Stimulated activated naive B cell treated with anti-CD40 and anti-IgM and Interleukin-4, amounts not matched to agents 10 μg/mL and 1 μg/mL and 100 μg/mL, for 72 hours (primary cell): ENCODE measurements at regions not wholly inside any gene's neighbourhood (a gene's known extent, or its start where the extent isn't known, plus 50 kb on each side); places are given as distances from the start of the nearest gene placed in this dataset.
"Not testable (repeated sequence)": the region's sequence is repeated elsewhere in the genome, so short reads cannot be mapped to it uniquely, and the experiment has no call there.

Experiments
- ATAC-seq, 2 donors: fragments of 150-1000 bp; cut with Tn5 transposase; replicated peaks; 2 replicates each; pipeline ENCODE4 v1.10.0; 2021; ENCODE audit warnings: moderate library complexity in 1 of 2
- DNase-seq: peaks from one replicate; pipeline ENCODE4 v3.0.0; 2021
- H3K27ac Mint-ChIP-seq: one replicate; pipeline ENCODE4 v1.8.0; 2022; ENCODE audit warnings: mild to moderate bottlenecking, mixed read lengths
- H3K27me3 Mint-ChIP-seq, 2 donors: one replicate each; pipeline ENCODE4 v1.8.0; 2022; ENCODE audit warnings: mixed read lengths in 2 of 2
- H3K36me3 Mint-ChIP-seq, 2 donors: one replicate each; pipeline ENCODE4 v1.8.0; 2022; ENCODE audit warnings: mixed read lengths in 2 of 2, mild to moderate bottlenecking in 1 of 2
- H3K4me1 Mint-ChIP-seq, 2 donors: one replicate each; pipeline ENCODE4 v1.8.0; 2022; ENCODE audit warnings: mixed read lengths in 2 of 2, mild to moderate bottlenecking in 1 of 2
- H3K4me3 Mint-ChIP-seq, 2 donors: one replicate each; pipeline ENCODE4 v1.8.0; 2022; ENCODE audit warnings: mild to moderate bottlenecking in 2 of 2, mixed read lengths in 2 of 2, moderate library complexity in 1 of 2
- H3K9me3 Mint-ChIP-seq, 2 donors: one replicate each; pipeline ENCODE4 v1.8.0; 2022; ENCODE audit warnings: mixed read lengths in 2 of 2, mild to moderate bottlenecking in 1 of 2

DNA sequence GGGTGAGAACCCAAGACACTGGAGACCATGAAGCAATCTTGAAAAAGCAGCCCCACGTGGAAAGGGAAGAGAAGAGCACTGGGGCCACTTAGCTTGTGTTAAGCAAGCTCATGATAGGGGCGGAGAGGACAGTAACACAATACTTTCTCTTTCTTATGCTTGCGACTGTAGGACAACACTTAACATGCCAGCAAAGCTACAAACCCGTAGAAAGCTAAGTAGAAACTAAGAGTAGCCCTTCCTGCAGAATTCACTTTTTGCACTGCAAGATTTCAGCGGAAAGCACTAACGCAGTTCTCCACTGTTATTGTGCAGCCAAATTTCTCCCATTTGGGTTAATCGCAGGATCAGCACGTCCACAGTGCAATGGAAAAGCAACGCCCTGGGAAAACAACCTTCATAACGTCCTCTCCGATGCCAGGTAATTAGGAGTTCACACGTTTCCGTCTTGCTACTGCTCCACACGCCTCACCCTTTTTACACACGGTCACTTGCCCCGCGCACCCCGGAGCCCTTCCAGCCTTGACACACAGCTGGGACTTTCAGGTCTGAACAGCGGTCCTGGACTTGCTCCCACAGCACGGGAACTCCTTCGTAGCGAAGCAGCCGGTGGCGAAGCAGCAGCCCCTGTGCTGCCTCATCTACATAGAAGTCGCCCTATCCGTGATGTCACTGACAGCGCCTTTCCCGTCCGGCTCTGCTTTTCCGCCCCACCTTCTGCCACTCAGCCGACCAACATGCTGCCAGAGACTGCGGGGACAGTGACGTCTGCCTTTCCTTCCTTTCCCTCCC is 148.6 kb downstream of the PPIAL4G start:
- Mint-ChIP-seq H3K36me3 (peaks cover 3 to 5% of the 10 kb centered on the region in 2 donors), H3K4me1 (peaks cover 15 to 31% of the 10 kb centered on the region in 2 donors), H3K27me3 (peaks cover 10 to 16% of the 10 kb centered on the region in 2 donors), H3K9me3 (no peaks in the 10 kb centered on the region), H3K27ac (peak overlapping the region; percentile 100), H3K4me3 (peak overlapping the region; percentile 90 to 98)
- peak; percentile 88 for DNase-seq
- ATAC-seq = peak; percentile 90 to 91

- Mint-ChIP-seq H3K27me3 (peaks cover 12 to 21% of the 10 kb centered on the region in 2 donors), H3K4me3 (peak overlapping the region; percentile 90 to 98), H3K9me3 (no peaks in the 10 kb centered on the region), H3K27ac (peak overlapping the region; percentile 100), H3K36me3 (peaks cover 3 to 5% of the 10 kb centered on the region in 2 donors), H3K4me1 (peaks cover 17 to 37% of the 10 kb centered on the region in 2 donors)
- peak; percentile 10 to 24 for ATAC-seq
- no peak for DNase-seq
Observed at GRCh38 chr1:148333875-148334338, 149.2 kb downstream of the PPIAL4G start.

DNA sequence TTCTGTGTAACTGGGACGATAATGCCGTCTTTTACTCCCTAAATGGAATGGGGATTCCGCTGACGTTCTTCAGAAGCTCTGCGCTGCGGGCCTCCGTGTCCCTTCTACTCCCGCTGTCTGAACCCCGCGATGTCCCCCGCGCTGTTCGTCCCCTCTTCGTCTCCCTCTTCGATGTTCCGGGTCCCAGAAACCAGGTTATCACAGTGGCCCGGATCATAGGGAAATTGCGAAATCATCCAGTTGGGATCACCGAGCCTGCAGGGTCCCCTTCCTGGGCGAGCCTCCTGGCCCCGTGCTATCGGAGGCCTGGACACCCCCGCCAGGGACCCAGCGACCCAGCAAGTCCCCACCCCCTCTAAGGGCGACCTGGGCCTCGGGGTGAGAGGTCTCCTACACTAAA is 154.2 kb downstream of the PPIAL4G start:
- peaks cover 0 to 2% of the 10 kb centered on the region in 2 donors for H3K9me3 Mint-ChIP-seq
- H3K27ac Mint-ChIP-seq = no peak overlapping the region
- no peaks in the 10 kb centered on the region for H3K36me3 Mint-ChIP-seq
- H3K4me1 Mint-ChIP-seq = peaks cover 4 to 13% of the 10 kb centered on the region in 2 donors
- ATAC-seq (no peak), DNase-seq (no peak)
- peaks cover 18 to 36% of the 10 kb centered on the region in 2 donors for H3K27me3 Mint-ChIP-seq
- H3K4me3 Mint-ChIP-seq = no peak overlapping the region

DNA sequence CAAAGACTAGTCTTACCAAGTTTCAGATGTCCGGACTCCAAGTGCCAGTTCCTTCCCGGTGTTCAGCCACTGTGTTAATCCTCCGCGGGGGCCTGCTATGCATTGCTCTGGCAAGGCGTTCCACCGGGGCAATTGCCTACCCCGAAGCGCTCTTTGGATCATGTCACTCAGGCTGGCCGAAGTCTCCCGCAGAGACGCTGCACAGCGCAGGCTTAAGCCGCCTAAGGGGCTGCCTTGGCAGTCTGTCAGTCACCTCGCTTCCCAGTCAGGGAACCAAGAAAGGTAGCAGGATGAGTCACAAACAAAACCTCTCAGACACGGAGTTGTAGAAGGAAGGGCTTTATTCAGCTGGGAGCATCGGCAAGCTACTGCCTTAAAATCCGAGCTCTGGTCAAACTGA is 158.1 kb downstream of the PPIAL4G start:
- peaks cover 2 to 11% of the 10 kb centered on the region in 2 donors for H3K4me1 Mint-ChIP-seq
- not testable (repeated sequence) for H3K36me3 Mint-ChIP-seq, H3K27ac Mint-ChIP-seq, DNase-seq, ATAC-seq, H3K4me3 Mint-ChIP-seq, H3K9me3 Mint-ChIP-seq
- H3K27me3 Mint-ChIP-seq = peaks cover 18 to 24% of the 10 kb centered on the region in 2 donors

DNA sequence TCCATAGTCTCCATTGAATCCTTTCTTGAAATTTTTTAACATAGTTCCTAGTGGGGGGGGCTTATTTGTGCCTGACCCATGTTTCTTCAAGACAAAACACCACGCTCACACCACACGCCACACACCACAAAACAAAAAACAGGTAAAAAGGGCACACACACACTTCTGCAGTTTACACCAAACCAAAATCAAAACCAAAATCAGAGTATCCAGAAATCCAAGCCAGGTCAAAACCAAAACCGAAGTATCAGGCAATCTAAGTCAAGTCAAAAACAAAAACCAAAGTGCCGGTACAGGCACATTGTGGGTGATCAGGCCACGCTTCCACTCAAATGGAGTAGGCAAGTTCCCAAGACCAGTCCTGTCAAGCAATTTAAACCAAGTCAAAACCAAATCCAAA is 158.6 kb downstream of the PPIAL4G start:
- not testable (repeated sequence) for H3K4me1 Mint-ChIP-seq, H3K36me3 Mint-ChIP-seq, ATAC-seq, H3K4me3 Mint-ChIP-seq, DNase-seq, H3K27ac Mint-ChIP-seq, H3K9me3 Mint-ChIP-seq
- peaks cover 13 to 19% of the 10 kb centered on the region in 2 donors for H3K27me3 Mint-ChIP-seq

DNA sequence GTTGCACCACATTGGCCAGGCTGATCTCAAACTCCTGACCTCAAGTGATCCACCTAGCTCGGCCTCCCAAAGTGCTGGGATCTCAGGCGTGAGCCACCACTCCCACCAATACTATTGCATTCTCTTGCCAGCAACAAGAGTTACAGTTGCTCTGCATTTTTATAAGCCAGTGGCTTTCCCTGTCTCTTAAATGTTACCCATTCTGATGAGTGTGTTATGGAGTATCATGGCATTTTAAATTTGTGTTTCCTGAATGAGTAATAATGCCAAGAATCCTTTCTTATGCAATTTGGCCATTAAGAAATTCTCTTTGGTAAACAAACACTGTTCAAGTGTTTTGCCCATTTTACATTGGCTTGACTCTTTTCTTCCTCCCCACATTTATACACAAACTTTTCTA is 163.0 kb downstream of the PPIAL4G start:
- not testable (repeated sequence) for H3K36me3 Mint-ChIP-seq, H3K9me3 Mint-ChIP-seq, DNase-seq, ATAC-seq, H3K27ac Mint-ChIP-seq, H3K27me3 Mint-ChIP-seq, H3K4me3 Mint-ChIP-seq
- H3K4me1 Mint-ChIP-seq = peaks cover 11 to 37% of the 10 kb centered on the region in 2 donors

DNA sequence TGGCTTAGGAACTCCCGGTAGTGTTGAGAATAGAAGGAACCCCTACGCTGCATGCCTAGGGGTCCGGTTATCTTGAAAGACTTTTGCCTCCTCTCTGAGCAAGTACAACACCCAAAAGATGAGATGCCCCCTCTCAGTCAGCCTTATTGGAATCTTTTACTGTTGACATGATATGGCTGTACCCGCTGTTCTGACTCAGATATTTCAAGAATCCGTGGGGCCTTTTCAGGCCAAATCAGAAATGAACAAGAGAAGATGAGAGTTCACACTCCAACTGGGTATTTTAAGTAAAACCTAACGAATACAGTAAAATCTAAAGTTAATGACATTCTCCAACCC is 164.2 kb downstream of the PPIAL4G start:
- Mint-ChIP-seq H3K9me3 (no peaks in the 10 kb centered on the region), H3K27ac (peak overlapping the region; percentile 91), H3K4me1 (peaks cover 13 to 42% of the 10 kb centered on the region in 2 donors), H3K36me3 (no peaks in the 10 kb centered on the region), H3K27me3 (no peaks in the 10 kb centered on the region), H3K4me3 (peak overlapping the region; percentile 88 to 89)
- ATAC-seq = peak; percentile 6 to 17
- DNase-seq = no peak

- no peaks in the 10 kb centered on the region for H3K36me3 Mint-ChIP-seq
- H3K4me1 Mint-ChIP-seq = peaks cover 13 to 42% of the 10 kb centered on the region in 2 donors
- no peaks in the 10 kb centered on the region for H3K9me3 Mint-ChIP-seq
- ATAC-seq = peak; percentile 75
- peak overlapping the region; percentile 91 for H3K27ac Mint-ChIP-seq
- no peaks in the 10 kb centered on the region for H3K27me3 Mint-ChIP-seq
- peak; percentile 53 for DNase-seq
- peak overlapping the region; percentile 88 to 89 for H3K4me3 Mint-ChIP-seq
Observed at GRCh38 chr1:148318123-148318903, 164.8 kb downstream of the PPIAL4G start.

- Mint-ChIP-seq H3K27me3 (peaks cover under 1 to 1% of the 10 kb centered on the region in 2 donors), H3K9me3 (no peaks in the 10 kb centered on the region), H3K4me3 (peak overlapping the region; percentile 88 to 89), H3K36me3 (no peaks in the 10 kb centered on the region), H3K4me1 (peaks cover 13 to 42% of the 10 kb centered on the region in 2 donors), H3K27ac (peak overlapping the region; percentile 91)
- ATAC-seq (no peak), DNase-seq (no peak)
Observed at GRCh38 chr1:148317288-148317985, 165.4 kb upstream of the NBPF11 start.

DNA sequence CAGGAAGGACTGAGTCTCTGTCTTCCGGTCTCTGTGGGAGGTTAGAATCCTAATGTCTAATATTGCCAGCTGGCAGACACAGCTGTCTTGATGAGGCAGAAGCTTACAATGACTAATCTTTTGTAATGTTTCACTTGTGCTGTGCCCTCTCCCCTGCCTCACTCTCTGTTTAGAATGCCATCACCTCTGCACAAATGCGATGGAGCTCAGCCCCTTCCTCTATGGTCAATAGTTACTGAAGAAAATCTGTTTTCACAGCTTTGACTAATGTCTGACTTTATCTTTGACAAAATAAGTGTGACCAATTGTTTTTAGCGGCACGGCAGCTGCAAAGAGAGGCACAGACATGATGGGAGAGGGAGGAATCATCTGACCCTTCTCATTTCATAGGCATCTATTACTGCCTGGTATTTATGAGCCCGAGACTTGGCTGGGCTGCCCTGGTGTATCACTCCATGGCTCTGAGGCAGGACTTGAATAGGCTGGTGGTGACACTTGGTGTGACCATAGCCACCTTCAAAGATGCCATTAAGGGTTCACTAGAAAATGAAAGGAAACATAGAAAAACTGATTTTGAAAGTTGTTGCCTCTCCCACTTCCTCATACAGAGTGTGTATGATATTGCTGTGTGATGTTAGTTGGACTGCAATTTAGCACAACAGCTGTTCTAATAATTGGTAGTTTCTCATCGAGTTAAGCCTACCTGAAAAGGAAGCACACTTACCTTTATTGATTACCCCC is 163.2 kb upstream of the NBPF11 start:
- H3K9me3 Mint-ChIP-seq = peaks cover 9 to 10% of the 10 kb centered on the region in 2 donors
- ATAC-seq = peak; percentile 87
- peaks cover 16 to 47% of the 10 kb centered on the region in 2 donors for H3K4me1 Mint-ChIP-seq
- no peak overlapping the region for H3K27ac Mint-ChIP-seq
- peaks cover 19 to 21% of the 10 kb centered on the region in 2 donors for H3K27me3 Mint-ChIP-seq
- no peak overlapping the region for H3K4me3 Mint-ChIP-seq
- no peak for DNase-seq
- peaks cover 2% of the 10 kb centered on the region in 2 donors for H3K36me3 Mint-ChIP-seq

- peaks cover 34% of the 10 kb centered on the region in 2 donors for H3K27me3 Mint-ChIP-seq
- H3K9me3 Mint-ChIP-seq = peaks cover 9 to 10% of the 10 kb centered on the region in 2 donors
- H3K4me1 Mint-ChIP-seq = peaks cover 20 to 30% of the 10 kb centered on the region in 2 donors
- ATAC-seq = no peak
- no peak for DNase-seq
- no peak overlapping the region for H3K27ac Mint-ChIP-seq
- peaks cover 2% of the 10 kb centered on the region in 2 donors for H3K36me3 Mint-ChIP-seq
- H3K4me3 Mint-ChIP-seq = no peak overlapping the region
Observed at GRCh38 chr1:148310807-148311206, 158.7 kb upstream of the NBPF11 start.

GRCh38 chr1:148309940-148310500 is 157.9 kb upstream of the NBPF11 start:
- no peak overlapping the region for H3K4me3 Mint-ChIP-seq
- H3K9me3 Mint-ChIP-seq = peaks cover 9 to 10% of the 10 kb centered on the region in 2 donors
- peaks cover 35 to 37% of the 10 kb centered on the region in 2 donors for H3K27me3 Mint-ChIP-seq
- H3K4me1 Mint-ChIP-seq = peaks cover 15 to 22% of the 10 kb centered on the region in 2 donors
- ATAC-seq = no peak
- DNase-seq = no peak
- H3K36me3 Mint-ChIP-seq = peaks cover 2% of the 10 kb centered on the region in 2 donors
- H3K27ac Mint-ChIP-seq = no peak overlapping the region

DNA sequence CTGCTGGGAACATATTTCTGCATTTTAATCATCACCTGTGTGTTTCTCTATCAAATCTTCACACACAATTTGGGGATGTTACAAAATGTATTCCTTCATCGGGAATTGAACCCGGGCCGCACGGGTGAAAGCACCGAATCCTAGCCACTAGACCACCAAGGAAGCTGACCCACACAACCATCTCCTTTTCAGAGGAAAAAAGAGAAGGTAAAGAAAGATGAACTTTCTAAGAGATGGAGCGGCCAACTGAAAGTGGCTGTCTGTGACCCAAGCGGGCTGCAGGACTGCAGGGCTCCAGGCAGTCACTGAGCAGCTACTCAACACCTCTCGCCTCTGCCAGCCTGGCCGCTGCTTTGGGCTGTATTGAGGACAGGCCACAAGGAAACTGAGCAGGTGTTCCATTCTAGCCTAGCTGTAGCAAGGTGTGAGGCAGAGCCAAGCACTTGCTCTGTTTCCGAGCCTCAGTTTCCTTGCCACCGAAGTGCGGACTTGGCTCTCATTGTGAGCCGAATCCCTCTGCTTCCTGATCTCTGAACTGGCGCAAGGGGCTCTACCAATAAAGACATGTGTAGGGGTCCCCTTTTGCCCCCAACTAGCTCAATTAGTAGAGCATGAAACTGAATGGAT is 156.9 kb upstream of the NBPF11 start:
- Mint-ChIP-seq H3K4me1 (peaks cover 17 to 21% of the 10 kb centered on the region in 2 donors), H3K27ac (no peak overlapping the region), H3K36me3 (peaks cover 2% of the 10 kb centered on the region in 2 donors), H3K4me3 (no peak overlapping the region), H3K9me3 (peaks cover 9 to 10% of the 10 kb centered on the region in 2 donors), H3K27me3 (peaks cover 37 to 38% of the 10 kb centered on the region in 2 donors)
- DNase-seq = no peak
- ATAC-seq = no peak
